HCT116 (cell line): ENCODE measurements at regions not wholly inside any gene's neighbourhood (a gene's known extent, or its start where the extent isn't known, plus 50 kb on each side); places are given as distances from the start of the nearest gene placed in this dataset.
"Not testable (repeated sequence)": the region's sequence is repeated elsewhere in the genome, so short reads cannot be mapped to it uniquely, and the experiment has no call there.

Experiments used
- ATAC-seq: fragments of 200-7000 bp; cut with Tn5 transposase; 2 replicates; pipeline ENCODE4 v1.9.1; 2020; ENCODE audit warnings: mild to moderate bottlenecking, moderate library complexity
- BruUV-seq: library from RNA; stranded (reverse); fragments of 400-500 nt; replicated peaks from 2 replicates; lab custom pipeline; 2021; lab: Mats Ljungman, UMichigan
- CTCF ChIA-PET: fragments of 300-600 bp; sonication (Branson Sonifier 250); formaldehyde crosslinking; loops from one replicate; lab custom pipeline; 2021; ENCODE audit warnings: antibody characterized with exemption; lab: Charles Lee
- POLR2A ChIA-PET: fragments of 300-600, 350-600 bp; sonication (Branson Sonifier 250); formaldehyde crosslinking; loops from one replicate; lab custom pipeline; 2021; ENCODE audit warnings: antibody characterized with exemption; lab: Charles Lee
- RAD21 ChIA-PET, 2 experiments: fragments of 300-600 bp; sonication (Branson Sonifier 250); formaldehyde crosslinking; loops; one replicate each; lab custom pipeline; 2023; ENCODE audit warnings: low total read pairs in 2 of 2; ENCODE audit not compliant: uncharacterized antibody in 2 of 2, unreplicated experiment in 2 of 2, low non-redundant PET in 1 of 2; lab: Charles Lee
- DNase-seq: peaks from one replicate; pipeline ENCODE4 v3.0.0-alpha.2; 2010; ENCODE audit warnings: low read depth, low spot score
- H2AFZ ChIP-seq: fragments of 200-600 bp; shearing (Covaris generic), sonication (generic); 2 replicates; pipeline ENCODE4 v1.6.1; 2017; ENCODE audit warnings: low read depth, mixed run types, mixed read lengths, antibody characterized with exemption, low read length; ENCODE audit not compliant: poor library complexity, severe bottlenecking
- H3K27ac ChIP-seq: 2 replicates; pipeline ENCODE4 v1.5.1; 2012; ENCODE audit warnings: low read depth, low read length
- H3K27me3 ChIP-seq: fragments of 200-600 bp; sonication (generic); 2 replicates; pipeline ENCODE4 v1.6.1; 2016; ENCODE audit warnings: mixed run types, low read length, mixed read lengths; ENCODE audit not compliant: insufficient read depth
- H3K36me3 ChIP-seq, 2 experiments: fragments of 200-500 bp in 1 of 2; fragments of 200-600 bp in 1 of 2; sonication (Bioruptor generic) in 1 of 2; sonication (generic) in 1 of 2; 2 replicates each; pipeline versions ENCODE4 v1.5.1 to v1.6.1; 2014 to 2016; ENCODE audit warnings: low read length in 2 of 2, inconsistent platforms in 1 of 2, mixed read lengths in 1 of 2, mixed run types in 1 of 2; ENCODE audit not compliant: insufficient read depth in 2 of 2, control insufficient read depth in 1 of 2
- H3K4me1 ChIP-seq, 2 experiments: fragments of 200-600 bp in 1 of 2; sonication (generic) in 1 of 2; 2 replicates each; pipeline versions ENCODE4 v1.5.1 to v1.6.1; 2012 to 2017; ENCODE audit warnings: low read length in 2 of 2, inconsistent platforms in 1 of 2, mild to moderate bottlenecking in 1 of 2, mixed read lengths in 1 of 2, mixed run types in 1 of 2, moderate library complexity in 1 of 2; ENCODE audit not compliant: insufficient read depth in 2 of 2, control insufficient read depth in 1 of 2
- H3K4me2 ChIP-seq: fragments of 200-600 bp; sonication (generic); 2 replicates; pipeline ENCODE4 v1.6.1; 2017; ENCODE audit warnings: mixed run types, low read length, mixed read lengths
- H3K4me3 ChIP-seq, 2 experiments: fragments of 200-600 bp in 1 of 2; sonication (generic) in 1 of 2; replicated peaks in 1 of 2; 2 replicates each; pipeline ENCODE4 v1.5.1; 2011 to 2016; ENCODE audit warnings: low read length in 2 of 2, control low read depth in 1 of 2, low read depth in 1 of 2, mild to moderate bottlenecking in 1 of 2, mixed read lengths in 1 of 2, mixed run types in 1 of 2
- H3K79me2 ChIP-seq: fragments of 200-600 bp; sonication (generic); 2 replicates; pipeline ENCODE4 v1.6.1; 2017; ENCODE audit warnings: mild to moderate bottlenecking, mixed run types, low read length, moderate library complexity, mixed read lengths; ENCODE audit not compliant: insufficient read depth
- H3K9ac ChIP-seq: fragments of 200-600 bp; sonication (generic); 2 replicates; pipeline ENCODE4 v1.6.1; 2016; ENCODE audit warnings: low read length, mixed read lengths
- H3K9me2 ChIP-seq: fragments of 200-600 bp; sonication (generic), shearing (Covaris generic); 2 replicates; pipeline ENCODE4 v1.6.1; 2017; ENCODE audit warnings: mixed run types, mild to moderate bottlenecking, moderate library complexity; ENCODE audit not compliant: insufficient read depth
- H3K9me3 ChIP-seq, 2 experiments: fragments of 200-500 bp in 1 of 2; fragments of 200-600 bp in 1 of 2; sonication (Bioruptor generic) in 1 of 2; sonication (generic) in 1 of 2; 2 replicates each; pipeline ENCODE4 v1.6.1; 2014 to 2017; ENCODE audit warnings: low read length in 2 of 2, mixed read lengths in 2 of 2, inconsistent platforms in 1 of 2, low read depth in 1 of 2, mild to moderate bottlenecking in 1 of 2, mixed run types in 1 of 2, moderate library complexity in 1 of 2; ENCODE audit not compliant: control insufficient read depth in 1 of 2, insufficient read depth in 1 of 2
- H4K20me1 ChIP-seq: fragments of 200-600 bp; sonication (generic), shearing (Covaris generic); 2 replicates; pipeline ENCODE4 v1.6.1; 2017; ENCODE audit warnings: mixed run types, mild to moderate bottlenecking, moderate library complexity; ENCODE audit not compliant: insufficient read depth
- CBX3 ChIP-seq: IDR thresholded peaks from 2 replicates; pipeline ENCODE4 v1.6.1; 2012; ENCODE audit warnings: low read depth
- CEBPB ChIP-seq: IDR thresholded peaks from 2 replicates; pipeline ENCODE4 v1.6.1; 2012; ENCODE audit warnings: low read depth
- CTCF ChIP-seq, 3 experiments: fragments of 200-600 bp in 1 of 3; sonication (generic) in 1 of 3; IDR thresholded peaks in 2 of 3; conservative IDR thresholded peaks in 1 of 3; 2 replicates each; pipeline ENCODE4 v1.5.1; 2012 to 2017; ENCODE audit warnings: low read depth in 2 of 3, low read length in 2 of 3, antibody characterized with exemption in 1 of 3, borderline replicate concordance in 1 of 3, control low read depth in 1 of 3, mild to moderate bottlenecking in 1 of 3, mixed read lengths in 1 of 3, mixed run types in 1 of 3, moderate library complexity in 1 of 3; ENCODE audit not compliant: insufficient read depth in 1 of 3
- EGR1 ChIP-seq: IDR thresholded peaks from 2 replicates; pipeline ENCODE4 v1.6.1; 2012; ENCODE audit warnings: low read depth
- ELF1 ChIP-seq: IDR thresholded peaks from 2 replicates; pipeline ENCODE4 v1.6.1; 2012; ENCODE audit warnings: low read depth, borderline replicate concordance
- EZH2phosphoT487 ChIP-seq: fragments of 200-600 bp; IDR thresholded peaks from 2 replicates; pipeline ENCODE4 v1.6.1; 2018; ENCODE audit warnings: antibody characterized with exemption, borderline replicate concordance
- FOSL1 ChIP-seq: IDR thresholded peaks from 2 replicates; pipeline ENCODE4 v1.6.1; 2012; ENCODE audit warnings: low read depth
- JUND ChIP-seq: IDR thresholded peaks from 2 replicates; pipeline ENCODE4 v1.6.1; 2012
- MAX ChIP-seq: IDR thresholded peaks from 2 replicates; pipeline ENCODE4 v1.6.1; 2012
- POLR2A ChIP-seq: IDR thresholded peaks from 2 replicates; pipeline ENCODE4 v1.7.0; 2011; ENCODE audit warnings: borderline replicate concordance; ENCODE audit not compliant: insufficient read depth, insufficient read length; ENCODE audit errors: extremely low read depth
- POLR2AphosphoS5 ChIP-seq: IDR thresholded peaks from 2 replicates; pipeline ENCODE4 v1.6.1; 2011; ENCODE audit warnings: mild to moderate bottlenecking, low read depth, low read length, moderate library complexity
- RAD21 ChIP-seq: IDR thresholded peaks from 2 replicates; pipeline ENCODE4 v1.6.1; 2012; ENCODE audit warnings: low read depth, mild to moderate bottlenecking
- REST ChIP-seq: IDR thresholded peaks from 2 replicates; pipeline ENCODE4 v1.6.1; 2012; ENCODE audit warnings: low read depth
- SIN3A ChIP-seq: IDR thresholded peaks from 2 replicates; pipeline ENCODE4 v1.6.1; 2012; ENCODE audit warnings: low read depth
- SP1 ChIP-seq: IDR thresholded peaks from 2 replicates; pipeline ENCODE4 v1.6.1; 2012; ENCODE audit warnings: low read depth
- SRF ChIP-seq: IDR thresholded peaks from 2 replicates; pipeline ENCODE4 v1.6.1; 2012; ENCODE audit warnings: low read depth
- TCF7L2 ChIP-seq: IDR thresholded peaks from 2 replicates; pipeline ENCODE4 v1.7.0; 2011; ENCODE audit warnings: borderline replicate concordance, inconsistent platforms; ENCODE audit not compliant: insufficient read depth, insufficient read length; ENCODE audit errors: extremely low read depth
- ZFX ChIP-seq: fragments of 450-650 bp; IDR thresholded peaks from 2 replicates; pipeline ENCODE4 v1.6.1; 2017
- ZNF274 ChIP-seq: fragments of 200-500 bp; sonication (Bioruptor generic); IDR thresholded peaks from 2 replicates; pipeline ENCODE4 v1.6.1; 2014; ENCODE audit warnings: mild to moderate bottlenecking, low read depth, low read length, inconsistent platforms
- intact Hi-C: fragments of 100-400 bp; cut with micrococcal nuclease; formaldehyde crosslinking; loops from 2 replicates; pipeline ENCODE4 v1.10.0; 2022

GRCh38 chr1:83418558-83418957 is 580.4 kb downstream of the TTLL7 start:
- TF ChIP-seq SP1: no peak
- TF ChIP-seq ZFX: no peak
- TF ChIP-seq POLR2A: no peak
- no peak for TF ChIP-seq REST
- TF ChIP-seq POLR2AphosphoS5: no peak
- TF ChIP-seq RAD21: no peak
- TF ChIP-seq CEBPB: no peak
- TF ChIP-seq CBX3: no peak
- TF ChIP-seq JUND: no peak
- TF ChIP-seq SRF: no peak
- TF ChIP-seq EGR1: no peak
- no peak for TF ChIP-seq MAX
- TF ChIP-seq ZNF274: no peak
- TF ChIP-seq TCF7L2: no peak
- no peak for TF ChIP-seq CTCF (IDR thresholded peaks at IDR 0.05 in 2 of 3, conservative IDR thresholded peaks at IDR 0.05 in 1 of 3; ENCODE audit: borderline replicate concordance in 1 of 3, insufficient read depth in 1 of 3, low read depth in 2 of 3, low read length in 2 of 3)
- no peak for TF ChIP-seq SIN3A
- no peak for TF ChIP-seq FOSL1
- TF ChIP-seq EZH2phosphoT487: no peak
- no peak for TF ChIP-seq ELF1
- no peaks in the 10 kb centered on the region for H4K20me1 ChIP-seq
- DNase-seq: no peak
- CTCF ChIA-PET: no interaction called here
- H3K36me3 ChIP-seq: no peaks in the 10 kb centered on the region
- intact Hi-C loops: no loop called here
- H3K4me2 ChIP-seq: no peak overlapping the region
- H3K27me3 ChIP-seq: no peaks in the 10 kb centered on the region
- RAD21 ChIA-PET: no interaction called here
- no TSS peak for BruUV-seq
- H2AFZ ChIP-seq: no peak overlapping the region
- no peaks in the 10 kb centered on the region for H3K9me2 ChIP-seq
- no peak overlapping the region for H3K9ac ChIP-seq
- H3K27ac ChIP-seq: no peak overlapping the region
- H3K9me3 ChIP-seq: no peaks in the 10 kb centered on the region
- H3K4me1 ChIP-seq: no peaks in the 10 kb centered on the region
- no peak for ATAC-seq
- POLR2A ChIA-PET: no interaction called here
- H3K79me2 ChIP-seq: no peaks in the 10 kb centered on the region
- H3K4me3 ChIP-seq: no peak overlapping the region

- H3K9ac ChIP-seq, POLR2A ChIA-PET, RAD21 ChIA-PET, DNase-seq, H3K79me2 ChIP-seq, H3K9me3 ChIP-seq, H3K9me2 ChIP-seq, H3K4me2 ChIP-seq, H3K4me1 ChIP-seq, H3K27ac ChIP-seq, H2AFZ ChIP-seq, ATAC-seq, H3K4me3 ChIP-seq, intact Hi-C loops, H4K20me1 ChIP-seq, BruUV-seq, H3K36me3 ChIP-seq, H3K27me3 ChIP-seq, CTCF ChIA-PET: not testable (repeated sequence)
These were observed 585.2 kb downstream of the TTLL7 start for GRCh38 chr1:83413839-83414107.
